ENCODE measurements at regions not wholly inside any gene's neighbourhood (a gene's known extent, or its start where the extent isn't known, plus 50 kb on each side); places are given as distances from the start of the nearest gene placed in this dataset.
A peak's percentile ranks its signal among the peaks of the same experiment; 100 is the strongest.

GRCh38 chr15:99857836-99858235 is 124.6 kb upstream of the LYSMD4 start:
- no peak overlapping the region for H3K27ac ChIP-seq
- no peak for DNase-seq
- TF ChIP-seq, protein P1, sequence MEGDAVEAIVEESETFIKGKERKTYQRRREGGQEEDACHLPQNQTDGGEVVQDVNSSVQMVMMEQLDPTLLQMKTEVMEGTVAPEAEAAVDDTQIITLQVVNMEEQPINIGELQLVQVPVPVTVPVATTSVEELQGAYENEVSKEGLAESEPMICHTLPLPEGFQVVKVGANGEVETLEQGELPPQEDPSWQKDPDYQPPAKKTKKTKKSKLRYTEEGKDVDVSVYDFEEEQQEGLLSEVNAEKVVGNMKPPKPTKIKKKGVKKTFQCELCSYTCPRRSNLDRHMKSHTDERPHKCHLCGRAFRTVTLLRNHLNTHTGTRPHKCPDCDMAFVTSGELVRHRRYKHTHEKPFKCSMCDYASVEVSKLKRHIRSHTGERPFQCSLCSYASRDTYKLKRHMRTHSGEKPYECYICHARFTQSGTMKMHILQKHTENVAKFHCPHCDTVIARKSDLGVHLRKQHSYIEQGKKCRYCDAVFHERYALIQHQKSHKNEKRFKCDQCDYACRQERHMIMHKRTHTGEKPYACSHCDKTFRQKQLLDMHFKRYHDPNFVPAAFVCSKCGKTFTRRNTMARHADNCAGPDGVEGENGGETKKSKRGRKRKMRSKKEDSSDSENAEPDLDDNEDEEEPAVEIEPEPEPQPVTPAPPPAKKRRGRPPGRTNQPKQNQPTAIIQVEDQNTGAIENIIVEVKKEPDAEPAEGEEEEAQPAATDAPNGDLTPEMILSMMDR (IDR thresholded peaks at IDR 0.05; ENCODE audit: low read depth, low read length, missing control alignments): no peak
- H3K4me3 ChIP-seq (ENCODE audit: low read depth, low read length): no peak overlapping the region
- in situ Hi-C loops (cut with HindIII; ENCODE audit: low pct_ligation_motif_present, low sequenced_read_pairs): no loop called here
- H3K27me3 ChIP-seq (replicated peaks): no peaks in the 10 kb centered on the region
- no peaks in the 10 kb centered on the region for H3K36me3 ChIP-seq (replicated peaks)

- no peak overlapping the region for H3K27ac ChIP-seq
- in situ Hi-C loops (cut with HindIII; ENCODE audit: low pct_ligation_motif_present, low sequenced_read_pairs): no loop called here
- DNase-seq: no peak
- no peak overlapping the region for H3K4me3 ChIP-seq (ENCODE audit: low read depth, low read length)
- H3K36me3 ChIP-seq (replicated peaks): no peaks in the 10 kb centered on the region
- TF ChIP-seq, protein P1 (IDR thresholded peaks at IDR 0.05; ENCODE audit: low read depth, low read length, missing control alignments): no peak
- no peaks in the 10 kb centered on the region for H3K27me3 ChIP-seq (replicated peaks)
Measured at GRCh38 chr15:99850517-99850916, 117.3 kb upstream of the LYSMD4 start.

GRCh38 chr15:99845009-99845408 is 111.8 kb upstream of the LYSMD4 start:
- DNase-seq: peak; percentile 28
- TF ChIP-seq, protein P1 (IDR thresholded peaks at IDR 0.05; ENCODE audit: low read depth, low read length, missing control alignments): no peak
- Histone ChIP-seq H3K36me3 (replicated peaks) (no peaks in the 10 kb centered on the region), H3K4me3 (ENCODE audit: low read depth, low read length) (no peak overlapping the region), H3K27ac (no peak overlapping the region), H3K27me3 (replicated peaks) (no peaks in the 10 kb centered on the region)
- in situ Hi-C loops (cut with HindIII; ENCODE audit: low pct_ligation_motif_present, low sequenced_read_pairs): no loop called here

DNA sequence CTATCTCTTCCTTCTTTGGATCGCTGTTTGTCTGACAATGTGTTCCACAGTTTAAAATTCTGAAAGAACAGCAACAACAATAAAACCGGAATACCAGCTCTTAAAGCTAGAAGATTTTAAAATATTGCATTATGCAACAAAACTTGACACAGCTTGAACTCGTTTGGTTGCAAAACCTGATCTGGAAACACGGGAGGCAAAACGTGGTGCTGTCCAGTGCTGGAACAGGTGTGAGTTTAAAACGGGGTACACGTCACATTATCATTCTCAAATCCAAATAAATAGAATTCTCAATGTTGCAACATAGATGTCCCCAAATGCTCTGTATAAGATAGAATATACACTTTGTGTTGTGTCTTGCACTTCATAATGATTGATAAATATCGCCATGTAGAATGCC is 110.9 kb upstream of the LYSMD4 start:
- Histone ChIP-seq H3K27me3 (replicated peaks) (no peaks in the 10 kb centered on the region), H3K4me3 (ENCODE audit: low read depth, low read length) (no peak overlapping the region), H3K36me3 (replicated peaks) (no peaks in the 10 kb centered on the region), H3K27ac (no peak overlapping the region)
- TF ChIP-seq, protein P1 (IDR thresholded peaks at IDR 0.05; ENCODE audit: low read depth, low read length, missing control alignments): no peak
- in situ Hi-C loops (cut with HindIII; ENCODE audit: low pct_ligation_motif_present, low sequenced_read_pairs): no loop called here
- DNase-seq: no peak

DNA sequence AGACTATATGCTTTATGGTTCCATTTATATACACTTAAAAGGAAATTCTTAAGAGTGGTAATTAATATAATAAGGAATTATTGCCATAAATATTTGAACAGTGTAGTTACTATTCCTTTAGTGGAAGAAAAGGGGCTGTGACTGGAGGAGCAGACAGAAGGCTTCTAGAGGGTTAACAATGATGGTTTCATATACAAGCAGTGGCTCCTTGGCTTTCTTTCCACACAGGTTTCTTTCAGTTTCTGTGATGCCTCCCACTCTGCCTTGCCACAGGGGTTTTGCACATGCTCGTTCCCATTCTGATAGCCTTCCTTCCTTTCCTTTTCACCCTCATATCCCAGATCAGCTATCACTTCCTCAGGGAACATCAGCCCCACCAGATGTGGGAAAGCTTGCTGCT is 108.8 kb upstream of the LYSMD4 start:
- Histone ChIP-seq H3K4me3 (ENCODE audit: low read depth, low read length) (no peak overlapping the region), H3K27ac (no peak overlapping the region), H3K27me3 (replicated peaks) (no peaks in the 10 kb centered on the region), H3K36me3 (replicated peaks) (no peaks in the 10 kb centered on the region)
- no peak for DNase-seq
- TF ChIP-seq, protein P1 (IDR thresholded peaks at IDR 0.05; ENCODE audit: low read depth, low read length, missing control alignments): no peak
- in situ Hi-C loops (cut with HindIII; ENCODE audit: low pct_ligation_motif_present, low sequenced_read_pairs): no loop called here

- Histone ChIP-seq H3K4me3 (ENCODE audit: low read depth, low read length) (no peak overlapping the region), H3K27ac (no peak overlapping the region), H3K36me3 (replicated peaks) (no peaks in the 10 kb centered on the region), H3K27me3 (replicated peaks) (no peaks in the 10 kb centered on the region)
- in situ Hi-C loops (cut with HindIII; ENCODE audit: low pct_ligation_motif_present, low sequenced_read_pairs): no loop called here
- TF ChIP-seq, protein P1 (IDR thresholded peaks at IDR 0.05; ENCODE audit: low read depth, low read length, missing control alignments): no peak
- no peak for DNase-seq
Measured at GRCh38 chr15:99826157-99826780, 93.0 kb upstream of the LYSMD4 start.
